ENCODE measurements at regions not wholly inside any gene's neighbourhood (a gene's known extent, or its start where the extent isn't known, plus 50 kb on each side); places are given as distances from the start of the nearest gene placed in this dataset.
"Not testable (repeated sequence)": the region's sequence is repeated elsewhere in the genome, so short reads cannot be mapped to it uniquely, and the experiment has no call there.

GRCh38 chr1:224558904-224559303 lies 57.2 kb upstream of the CNIH3 start:
- TF ChIP-seq CTCF (conservative IDR thresholded peaks at IDR 0.05; ENCODE audit: low read depth, low read length), result no peak
- DNase-seq (ENCODE audit: low read depth), result no peak
- H3K4me3 ChIP-seq (ENCODE audit: low read length), result no peak overlapping the region

GRCh38 chr1:224559981-224560728 lies 56.0 kb upstream of the CNIH3 start:
- no peak for TF ChIP-seq CTCF (conservative IDR thresholded peaks at IDR 0.05; ENCODE audit: low read depth, low read length)
- DNase-seq (ENCODE audit: low read depth), result no peak

GRCh38 chr1:224562881-224563280 lies 53.2 kb upstream of the CNIH3 start:
- DNase-seq (ENCODE audit: low read depth); H3K4me3 ChIP-seq (ENCODE audit: low read length): not testable (repeated sequence)

More at GRCh38 chr1:224559981-224560728, 56.0 kb upstream of the CNIH3 start:
- H3K4me3 ChIP-seq (ENCODE audit: low read length), result no peak overlapping the region

- H3K4me3 ChIP-seq (ENCODE audit: low read length), result no peak overlapping the region
- TF ChIP-seq CTCF (conservative IDR thresholded peaks at IDR 0.05; ENCODE audit: low read depth, low read length), result no peak
- no peak for DNase-seq (ENCODE audit: low read depth)
Measured at GRCh38 chr1:224563666-224564065, 52.5 kb upstream of the CNIH3 start.

GRCh38 chr1:224564454-224565084 lies 51.5 kb upstream of the CNIH3 start:
- H3K4me3 ChIP-seq (ENCODE audit: low read length), result no peak overlapping the region
- no peak for TF ChIP-seq CTCF (conservative IDR thresholded peaks at IDR 0.05; ENCODE audit: low read depth, low read length)

GRCh38 chr1:224565186-224565585 lies 50.9 kb upstream of the CNIH3 start:
- no peak overlapping the region for H3K4me3 ChIP-seq (ENCODE audit: low read length)
- TF ChIP-seq CTCF (conservative IDR thresholded peaks at IDR 0.05; ENCODE audit: low read depth, low read length), result no peak
- no peak for DNase-seq (ENCODE audit: low read depth)

More at GRCh38 chr1:224564454-224565084, 51.5 kb upstream of the CNIH3 start:
- no peak for DNase-seq (ENCODE audit: low read depth)

- no peak overlapping the region for H3K4me3 ChIP-seq (ENCODE audit: low read length)
- no peak for TF ChIP-seq CTCF (conservative IDR thresholded peaks at IDR 0.05; ENCODE audit: low read depth, low read length)
- DNase-seq (ENCODE audit: low read depth), result no peak
Measured at GRCh38 chr1:224565611-224566406, 50.3 kb upstream of the CNIH3 start.

Measured in retinal pigment epithelial cell (primary cell).